CD4-positive, alpha-beta T cell treated with Interferon alpha-2 for 1 hour (primary cell): ENCODE measurements at regions not wholly inside any gene's neighbourhood (a gene's known extent, or its start where the extent isn't known, plus 50 kb on each side); places are given as distances from the start of the nearest gene placed in this dataset.
"Not testable (repeated sequence)": the region's sequence is repeated elsewhere in the genome, so short reads cannot be mapped to it uniquely, and the experiment has no call there.

Experiments used
- DNase-seq, 2 donors: peaks; one replicate each; pipeline ENCODE4 v3.0.0-alpha.2; 2020 to 2022

- DNase-seq: peak in 1 of 2 donors; percentile 47
These were observed 151.5 kb downstream of the ATXN7L3B start for GRCh38 chr12:74689071-74689655.

DNA sequence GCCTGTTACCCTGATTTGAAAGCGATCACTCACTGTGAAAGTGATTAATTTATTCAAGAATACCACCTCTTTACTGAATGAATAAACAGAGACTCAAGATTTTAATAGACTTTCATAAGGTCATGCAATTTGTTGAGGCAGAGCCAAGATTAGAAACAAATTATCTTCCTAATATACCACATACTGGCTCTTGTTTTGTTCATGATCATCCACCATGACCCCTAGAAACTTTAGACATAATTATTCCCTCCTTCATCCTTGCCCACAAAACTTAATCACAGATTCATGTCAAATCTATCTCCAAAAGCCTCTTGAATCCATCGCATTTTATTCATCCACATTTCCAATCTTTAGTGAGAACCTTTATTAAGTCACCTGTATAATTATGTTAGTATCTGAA, 152.3 kb downstream of the ATXN7L3B start:
- DNase-seq: no peak

GRCh38 chr12:74719447-74719846, 181.8 kb downstream of the ATXN7L3B start:
- no peak for DNase-seq

DNA sequence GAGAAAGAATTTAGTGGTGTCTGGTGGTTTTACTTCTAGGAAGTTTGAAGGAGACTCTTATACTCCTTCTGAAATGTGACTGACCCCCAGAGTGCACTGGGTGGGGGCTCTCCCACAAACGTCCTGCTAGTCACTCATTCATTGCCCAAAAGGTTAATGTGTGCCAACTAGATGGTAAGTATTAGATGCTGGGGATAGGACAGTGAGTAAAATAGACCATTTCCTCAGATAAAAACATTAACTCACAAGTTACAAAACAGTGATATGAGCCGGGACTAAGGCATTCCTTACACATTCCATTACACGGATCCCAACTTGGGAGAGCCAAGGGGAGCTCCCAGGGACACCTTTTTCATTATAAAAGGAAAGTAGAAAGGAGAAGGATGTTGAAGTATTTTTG, 185.1 kb downstream of the ATXN7L3B start:
- DNase-seq: no peak

DNA sequence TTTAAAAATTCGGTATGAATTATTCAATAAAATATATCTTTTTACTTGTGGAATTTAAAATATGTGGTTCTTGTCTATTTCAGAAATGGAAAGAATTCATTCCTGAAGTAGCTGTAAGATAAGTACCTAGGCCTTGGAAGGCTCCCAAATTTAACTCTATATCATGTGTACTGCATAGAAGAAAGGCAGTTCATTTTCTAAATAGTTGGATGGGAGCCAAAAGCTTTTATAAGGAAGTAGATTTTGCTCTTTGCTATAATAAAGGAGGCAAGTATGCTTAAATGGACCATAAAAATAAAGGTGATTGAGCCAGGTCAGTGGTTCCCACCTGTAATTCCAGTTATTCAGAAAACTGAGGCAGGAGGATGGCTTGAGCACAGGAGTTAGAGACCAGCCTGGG, 187.5 kb downstream of the ATXN7L3B start:
- no peak for DNase-seq

DNA sequence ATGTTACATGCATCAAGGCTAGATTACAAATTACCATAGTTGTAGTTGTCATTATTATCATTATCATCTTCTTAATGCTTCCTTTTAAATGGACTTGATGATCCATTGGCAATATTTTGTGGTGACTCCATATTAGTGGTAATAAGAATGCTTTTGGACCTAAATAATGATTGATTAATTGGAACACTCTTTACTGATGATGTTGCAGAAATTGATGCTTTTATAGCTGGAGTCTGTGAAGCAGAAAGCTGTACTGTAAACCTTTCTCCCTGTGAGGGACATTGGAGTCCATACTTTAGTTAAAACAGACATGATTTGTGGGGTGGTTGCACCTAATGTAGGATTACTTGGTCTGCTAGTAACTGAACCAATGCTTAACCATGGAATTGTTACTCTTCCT, 190.4 kb downstream of the ATXN7L3B start:
- DNase-seq: no peak

GRCh38 chr12:74732164-74732784, 194.6 kb downstream of the ATXN7L3B start:
- DNase-seq: no peak

- no peak for DNase-seq
These were observed 195.2 kb downstream of the ATXN7L3B start for GRCh38 chr12:74732826-74733225.

GRCh38 chr12:74741112-74741511, 203.5 kb downstream of the ATXN7L3B start:
- no peak for DNase-seq

DNA sequence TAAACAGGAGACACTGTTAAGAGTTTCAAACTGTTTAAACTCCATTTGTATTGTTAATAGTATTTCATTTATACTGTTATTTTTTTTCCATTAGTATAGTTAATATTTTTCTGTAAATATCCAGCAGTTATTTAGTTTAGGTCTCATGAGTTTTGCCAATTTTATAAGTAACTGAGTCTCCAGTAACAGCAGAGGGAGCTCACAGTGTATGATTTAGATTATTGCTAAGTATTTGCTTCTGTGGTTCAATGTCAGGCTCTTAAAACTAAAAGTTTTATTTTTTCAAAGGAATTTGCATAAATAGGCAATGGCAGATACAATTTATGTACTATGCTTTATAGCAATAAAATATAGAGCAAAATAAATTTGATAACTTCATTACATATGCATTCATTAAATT, 209.7 kb downstream of the ATXN7L3B start:
- no peak for DNase-seq

DNA sequence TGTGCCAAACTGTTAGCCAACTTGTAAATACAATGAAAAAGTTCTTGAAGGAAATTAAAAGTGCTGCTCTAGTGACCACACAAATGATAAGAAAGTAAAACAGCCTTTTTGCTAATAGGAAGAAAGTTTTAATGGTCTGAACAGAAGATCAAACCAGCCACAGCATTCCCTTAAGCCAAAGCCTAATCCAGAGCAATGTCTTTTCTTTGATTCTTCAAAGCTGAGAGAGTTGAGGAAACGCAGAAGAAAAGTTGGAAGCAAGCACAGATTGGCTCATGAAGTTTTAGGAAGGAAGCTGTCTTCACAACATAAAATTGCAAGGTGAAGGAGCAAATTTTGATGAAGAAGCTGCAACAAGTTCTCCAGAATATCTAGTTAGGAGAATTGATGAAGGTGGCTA, 213.8 kb downstream of the ATXN7L3B start:
- no peak for DNase-seq

- DNase-seq: no peak
These were observed 214.6 kb downstream of the ATXN7L3B start for GRCh38 chr12:74752215-74752614.

GRCh38 chr12:74770552-74770951, 232.9 kb downstream of the ATXN7L3B start:
- DNase-seq: no peak

- DNase-seq: no peak
These were observed 237.6 kb downstream of the ATXN7L3B start for GRCh38 chr12:74775276-74775675.

DNA sequence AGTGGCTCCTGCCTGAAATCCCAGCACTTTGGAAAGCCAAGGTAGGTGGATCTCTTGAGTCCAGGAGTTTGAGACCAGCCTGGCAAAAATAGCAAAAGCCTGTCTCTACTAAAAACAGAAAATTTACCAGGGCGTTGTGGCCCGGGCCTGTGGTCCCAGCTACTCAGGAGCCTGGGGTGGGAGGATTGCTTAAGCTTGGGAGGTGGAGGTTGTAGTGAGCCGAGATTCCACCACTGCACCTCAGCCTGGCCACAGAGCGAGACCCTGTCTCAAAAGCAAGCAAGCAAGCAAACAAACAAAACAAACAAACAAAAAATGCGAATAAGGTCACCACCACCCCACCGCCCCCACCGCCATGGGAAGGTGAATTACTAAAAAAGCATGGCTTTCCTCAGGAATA, 238.7 kb downstream of the ATXN7L3B start:
- no peak for DNase-seq

DNA sequence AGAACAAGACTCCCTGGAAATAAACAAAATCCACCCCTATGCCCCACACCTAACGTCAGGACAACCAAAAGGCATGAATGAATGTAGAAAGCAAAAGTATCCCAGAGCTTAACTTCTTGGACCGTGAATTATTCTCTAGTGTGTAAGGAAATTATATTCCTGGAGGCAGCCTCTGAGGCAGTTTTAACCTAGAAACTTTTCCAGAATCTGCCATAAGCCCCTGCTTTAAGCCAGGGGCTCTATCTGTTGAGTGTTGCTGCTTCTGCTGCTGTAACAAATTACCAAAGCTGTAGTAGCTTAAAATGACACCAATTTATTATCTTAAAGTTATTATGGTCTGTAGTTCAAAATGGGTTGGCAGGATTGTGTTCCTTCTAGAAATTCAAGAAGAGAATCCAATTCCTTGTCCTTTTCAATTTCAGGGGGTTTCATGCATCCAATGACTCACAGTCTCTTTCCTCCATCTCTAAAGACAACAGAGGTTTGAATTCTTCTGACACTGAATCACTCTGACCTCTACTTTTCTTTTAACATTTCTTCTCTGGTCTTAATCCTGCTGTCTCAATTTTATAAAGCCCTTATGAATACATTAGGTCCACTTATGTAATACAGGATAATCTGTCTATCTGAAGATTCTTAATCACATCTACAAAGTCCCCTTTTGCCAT, 242.7 kb downstream of the ATXN7L3B start:
- DNase-seq: no peak

- not testable (repeated sequence) for DNase-seq
These were observed 243.2 kb downstream of the ATXN7L3B start for GRCh38 chr12:74780850-74781241.

GRCh38 chr12:74781991-74782485, 244.4 kb downstream of the ATXN7L3B start:
- no peak for DNase-seq

DNA sequence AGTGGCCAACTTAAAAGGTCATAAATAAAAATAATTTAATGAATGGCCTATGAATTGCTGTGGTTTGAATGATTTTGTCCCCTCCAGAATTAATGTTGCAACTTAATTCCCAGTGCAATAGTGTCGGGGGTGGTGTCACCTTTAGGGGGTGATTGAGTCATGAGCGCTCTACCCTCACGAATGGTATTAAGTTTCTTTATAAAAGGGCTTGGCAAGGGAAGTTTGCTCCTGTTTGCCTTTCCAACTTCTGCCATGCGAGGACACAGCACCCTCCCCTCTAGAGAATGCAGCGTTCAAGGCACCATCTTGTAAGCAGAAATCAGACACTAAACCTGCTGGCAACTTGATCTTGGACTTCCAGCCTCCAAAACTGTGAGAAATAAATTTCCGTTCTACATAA, 253.3 kb downstream of the ATXN7L3B start:
- no peak for DNase-seq

GRCh38 chr12:74791365-74791764, 253.7 kb downstream of the ATXN7L3B start:
- no peak for DNase-seq

GRCh38 chr12:74794522-74794921, 256.9 kb downstream of the ATXN7L3B start:
- DNase-seq: no peak

- DNase-seq: no peak
These were observed 264.0 kb downstream of the ATXN7L3B start for GRCh38 chr12:74801625-74802024.

- no peak for DNase-seq
These were observed 279.0 kb downstream of the ATXN7L3B start for GRCh38 chr12:74816398-74817175.

GRCh38 chr12:74817499-74817898, 279.9 kb downstream of the ATXN7L3B start:
- DNase-seq: no peak
